ENCODE measurements at regions not wholly inside any gene's neighbourhood (a gene's known extent, or its start where the extent isn't known, plus 50 kb on each side); places are given as distances from the start of the nearest gene placed in this dataset.
"Not testable (repeated sequence)": the region's sequence is repeated elsewhere in the genome, so short reads cannot be mapped to it uniquely, and the experiment has no call there.

DNA sequence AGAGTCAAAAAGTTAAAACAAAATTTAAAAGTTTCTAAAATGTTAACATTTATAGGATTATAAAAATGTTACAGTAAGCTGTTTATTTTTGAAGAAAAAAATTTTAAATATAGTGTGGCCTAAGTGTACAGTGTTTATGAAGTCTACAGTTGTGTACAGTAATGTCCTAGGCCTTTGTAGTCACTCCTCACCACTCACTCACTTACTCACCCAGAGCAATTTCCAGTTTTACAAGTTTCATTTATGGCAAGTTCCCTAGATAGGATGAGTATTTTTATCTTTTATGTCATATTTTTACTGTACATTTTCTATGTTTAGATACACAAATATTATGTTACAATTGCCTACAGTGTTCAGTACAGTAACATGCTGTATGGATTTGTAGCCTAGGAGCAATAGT is 419.9 kb downstream of the ARL4A start:
- DNase-seq (no peak), ATAC-seq (no peak)
- H3K27me3 ChIP-seq (ENCODE audit: low read depth): no peaks in the 10 kb centered on the region
- intact Hi-C loops (cut with DNase I): no loop called here
- no peak overlapping the region for H3K4me3 ChIP-seq
- no peaks in the 10 kb centered on the region for H3K9me3 ChIP-seq
- no peaks in the 10 kb centered on the region for H3K36me3 ChIP-seq
- TF ChIP-seq, protein P1, sequence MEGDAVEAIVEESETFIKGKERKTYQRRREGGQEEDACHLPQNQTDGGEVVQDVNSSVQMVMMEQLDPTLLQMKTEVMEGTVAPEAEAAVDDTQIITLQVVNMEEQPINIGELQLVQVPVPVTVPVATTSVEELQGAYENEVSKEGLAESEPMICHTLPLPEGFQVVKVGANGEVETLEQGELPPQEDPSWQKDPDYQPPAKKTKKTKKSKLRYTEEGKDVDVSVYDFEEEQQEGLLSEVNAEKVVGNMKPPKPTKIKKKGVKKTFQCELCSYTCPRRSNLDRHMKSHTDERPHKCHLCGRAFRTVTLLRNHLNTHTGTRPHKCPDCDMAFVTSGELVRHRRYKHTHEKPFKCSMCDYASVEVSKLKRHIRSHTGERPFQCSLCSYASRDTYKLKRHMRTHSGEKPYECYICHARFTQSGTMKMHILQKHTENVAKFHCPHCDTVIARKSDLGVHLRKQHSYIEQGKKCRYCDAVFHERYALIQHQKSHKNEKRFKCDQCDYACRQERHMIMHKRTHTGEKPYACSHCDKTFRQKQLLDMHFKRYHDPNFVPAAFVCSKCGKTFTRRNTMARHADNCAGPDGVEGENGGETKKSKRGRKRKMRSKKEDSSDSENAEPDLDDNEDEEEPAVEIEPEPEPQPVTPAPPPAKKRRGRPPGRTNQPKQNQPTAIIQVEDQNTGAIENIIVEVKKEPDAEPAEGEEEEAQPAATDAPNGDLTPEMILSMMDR (IDR thresholded peaks at IDR 0.05): no peak
- H3K27ac ChIP-seq: no peak overlapping the region
- H3K4me1 ChIP-seq: no peaks in the 10 kb centered on the region

DNA sequence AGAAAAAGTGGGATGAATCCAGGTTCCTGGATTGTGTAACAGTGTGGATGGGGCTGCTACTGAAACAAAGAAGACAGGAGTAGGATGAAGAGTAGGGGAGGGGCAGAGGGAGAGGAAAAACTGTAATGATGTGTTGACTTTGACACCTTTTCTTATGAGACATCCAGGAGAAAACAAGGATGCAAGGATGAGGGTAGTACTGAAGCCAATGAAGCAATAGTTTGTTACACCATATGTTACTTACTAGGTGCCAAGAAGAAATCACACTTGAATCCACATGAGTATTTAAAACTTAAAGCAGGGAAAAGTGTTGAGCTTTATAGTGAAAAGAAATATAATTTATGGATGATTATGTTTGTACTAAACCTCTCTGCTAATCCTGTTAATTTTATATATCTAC is 420.6 kb downstream of the ARL4A start:
- Histone ChIP-seq H3K27me3 (ENCODE audit: low read depth) (no peaks in the 10 kb centered on the region), H3K4me3 (no peak overlapping the region), H3K4me1 (no peaks in the 10 kb centered on the region), H3K36me3 (no peaks in the 10 kb centered on the region), H3K27ac (no peak overlapping the region), H3K9me3 (no peaks in the 10 kb centered on the region)
- intact Hi-C loops (cut with DNase I): no loop called here
- ATAC-seq (no peak), DNase-seq (no peak)
- TF ChIP-seq, protein P1 (IDR thresholded peaks at IDR 0.05): no peak

DNA sequence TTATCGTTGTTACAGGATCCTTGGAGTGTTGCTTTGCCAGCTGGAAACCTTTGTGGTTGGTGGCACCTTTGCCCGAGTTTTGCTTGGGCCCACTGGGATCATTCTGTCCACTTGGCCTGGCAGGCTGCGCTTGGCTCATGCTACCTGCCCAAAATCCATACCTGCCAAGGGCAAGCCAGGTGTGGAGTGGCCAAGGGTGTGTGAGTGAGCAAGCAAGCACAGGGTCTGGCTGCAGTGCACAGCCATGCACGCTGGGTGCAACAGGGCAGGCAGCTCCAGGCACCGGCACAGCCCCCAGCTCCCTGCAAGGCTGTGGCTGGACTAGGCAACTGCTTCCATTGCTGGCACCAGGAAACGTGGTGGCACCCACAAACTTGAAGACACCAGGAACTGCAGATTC is 421.8 kb downstream of the ARL4A start:
- Histone ChIP-seq H3K27me3 (ENCODE audit: low read depth) (no peaks in the 10 kb centered on the region), H3K27ac (no peak overlapping the region), H3K9me3 (no peaks in the 10 kb centered on the region), H3K36me3 (no peaks in the 10 kb centered on the region), H3K4me3 (no peak overlapping the region), H3K4me1 (no peaks in the 10 kb centered on the region)
- DNase-seq: peak; percentile 28
- intact Hi-C loops (cut with DNase I): no loop called here
- ATAC-seq: no peak
- TF ChIP-seq, protein P1 (IDR thresholded peaks at IDR 0.05): no peak

DNA sequence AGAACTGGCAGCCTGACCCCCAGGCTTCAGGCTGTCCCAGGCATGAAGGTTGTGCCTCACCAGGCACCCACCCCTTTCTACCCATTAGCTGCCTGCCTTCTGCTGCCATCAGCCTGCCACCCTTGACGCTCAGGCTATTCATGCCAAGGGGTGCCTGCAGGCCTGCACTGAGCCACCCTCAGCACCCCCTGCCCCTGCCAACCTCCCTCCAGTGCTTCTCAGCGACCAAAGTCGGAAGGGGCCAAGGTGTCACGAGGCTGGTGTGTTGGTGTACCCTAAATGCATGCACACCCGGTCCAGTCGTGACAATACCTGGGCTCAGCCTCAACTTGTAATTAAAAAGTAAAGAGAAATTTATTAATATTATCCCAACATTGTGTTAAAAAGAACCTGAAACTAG is 422.7 kb downstream of the ARL4A start:
- H3K36me3 ChIP-seq: no peaks in the 10 kb centered on the region
- DNase-seq: no peak
- H3K27me3 ChIP-seq (ENCODE audit: low read depth): no peaks in the 10 kb centered on the region
- H3K27ac ChIP-seq: no peak overlapping the region
- no peaks in the 10 kb centered on the region for H3K9me3 ChIP-seq
- intact Hi-C loops (cut with DNase I): no loop called here
- TF ChIP-seq, protein P1 (IDR thresholded peaks at IDR 0.05): no peak
- no peak for ATAC-seq
- no peak overlapping the region for H3K4me3 ChIP-seq
- no peaks in the 10 kb centered on the region for H3K4me1 ChIP-seq

DNA sequence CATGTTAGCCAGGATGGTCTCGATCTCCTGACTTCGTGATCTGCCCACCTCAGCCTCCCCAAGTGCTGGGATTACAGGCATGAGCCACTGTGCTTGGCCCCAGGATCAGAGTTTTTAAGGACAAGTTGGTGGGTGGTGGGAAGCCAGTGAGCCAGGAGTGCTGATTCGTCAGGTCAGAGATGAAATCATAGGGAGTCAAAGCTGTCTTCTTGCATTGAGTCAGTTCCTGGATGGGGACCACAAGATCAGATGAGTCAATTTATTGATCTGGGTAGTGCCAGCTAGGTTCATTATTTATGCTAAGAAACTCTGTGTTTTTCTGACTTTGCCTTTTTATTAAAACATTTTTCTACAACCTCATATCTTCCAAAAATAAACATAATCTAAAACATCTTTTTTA is 423.8 kb downstream of the ARL4A start:
- H3K4me3 ChIP-seq: no peak overlapping the region
- intact Hi-C loops (cut with DNase I): no loop called here

DNA sequence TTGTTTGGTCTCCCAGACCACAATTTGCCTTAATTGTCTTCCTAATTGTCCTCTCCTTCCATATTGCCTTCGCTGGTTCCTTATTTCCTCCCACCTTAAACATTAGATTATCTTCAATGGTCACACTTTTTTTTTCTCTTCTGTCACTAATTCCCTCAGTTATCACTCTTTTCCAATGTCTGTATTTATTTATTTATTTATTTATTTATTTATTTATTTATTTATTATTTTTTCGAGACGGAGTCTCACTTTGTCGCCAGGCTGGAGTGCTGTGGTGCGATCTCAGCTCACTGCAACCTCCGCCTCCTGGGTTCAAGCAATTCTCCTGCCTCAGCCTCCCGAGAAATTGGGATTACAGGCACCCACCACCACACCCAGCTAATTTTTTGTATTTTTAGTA is 426.8 kb downstream of the ARL4A start:
- H3K9me3 ChIP-seq; ATAC-seq; H3K4me3 ChIP-seq; H3K27ac ChIP-seq; DNase-seq; H3K4me1 ChIP-seq; H3K27me3 ChIP-seq (ENCODE audit: low read depth); H3K36me3 ChIP-seq; intact Hi-C loops (cut with DNase I): not testable (repeated sequence)

More for the DNA sequence above, 423.8 kb downstream of the ARL4A start:
- H3K36me3 ChIP-seq: no peaks in the 10 kb centered on the region
- TF ChIP-seq, protein P1 (IDR thresholded peaks at IDR 0.05): no peak
- no peak for ATAC-seq
- H3K4me1 ChIP-seq: no peaks in the 10 kb centered on the region
- H3K27ac ChIP-seq: no peak overlapping the region
- DNase-seq: no peak
- H3K27me3 ChIP-seq (ENCODE audit: low read depth): no peaks in the 10 kb centered on the region
- H3K9me3 ChIP-seq: no peaks in the 10 kb centered on the region

All from lower lobe of right lung (tissue), 2 donors.